OCI-LY1 (cell line): ENCODE measurements at regions not wholly inside any gene's neighbourhood (a gene's known extent, or its start where the extent isn't known, plus 50 kb on each side); places are given as distances from the start of the nearest gene placed in this dataset.

Experiments
- H2AFZ ChIP-seq: fragments of 200-600 bp; sonication (generic), shearing (Covaris generic); 2 replicates; pipeline ENCODE4 v1.6.0; 2014; ENCODE audit warnings: antibody characterized with exemption, mild to moderate bottlenecking, low read length
- H3F3A ChIP-seq: fragments of 200-600 bp; sonication (generic), shearing (Covaris generic); 2 replicates; pipeline ENCODE4 v1.6.0; 2014; ENCODE audit warnings: mild to moderate bottlenecking, antibody characterized with exemption, low read length, moderate library complexity; ENCODE audit not compliant: insufficient read depth
- H3K27ac ChIP-seq: fragments of 200-600 bp; sonication (generic); 2 replicates; pipeline ENCODE4 v1.5.1; 2014; ENCODE audit warnings: low read length, mixed run types, mild to moderate bottlenecking, low read depth; ENCODE audit not compliant: poor library complexity, severe bottlenecking
- H3K27me3 ChIP-seq: fragments of 200-600 bp; sonication (generic); 2 replicates; pipeline ENCODE4 v1.6.0; 2014; ENCODE audit warnings: antibody characterized with exemption, mild to moderate bottlenecking, low read length, moderate library complexity; ENCODE audit not compliant: insufficient read depth
- H3K36me3 ChIP-seq: fragments of 200-600 bp; sonication (generic); 2 replicates; pipeline ENCODE4 v1.6.1; 2014; ENCODE audit warnings: mild to moderate bottlenecking, antibody characterized with exemption, low read length, moderate library complexity, mixed read lengths; ENCODE audit not compliant: insufficient read depth
- H3K4me1 ChIP-seq: fragments of 200-600 bp; sonication (generic); 2 replicates; pipeline ENCODE4 v1.5.1; 2014; ENCODE audit warnings: mild to moderate bottlenecking, low read length, moderate library complexity; ENCODE audit not compliant: insufficient read depth, severe bottlenecking
- H3K4me2 ChIP-seq: fragments of 200-600 bp; sonication (generic), shearing (Covaris generic); 2 replicates; pipeline ENCODE4 v1.6.1; 2014; ENCODE audit warnings: low read length
- H3K4me3 ChIP-seq: fragments of 200-600 bp; sonication (generic); 2 replicates; pipeline ENCODE4 v1.5.1; 2014; ENCODE audit warnings: low read length, low read depth, mild to moderate bottlenecking, mixed read lengths; ENCODE audit not compliant: poor library complexity, severe bottlenecking
- H3K79me2 ChIP-seq: fragments of 200-600 bp; shearing (Covaris generic); 2 replicates; pipeline ENCODE4 v1.6.1; 2016; ENCODE audit warnings: mixed run types, low read length, mixed read lengths; ENCODE audit not compliant: insufficient read depth
- H3K9ac ChIP-seq: fragments of 200-600 bp; sonication (generic), shearing (Covaris generic); 2 replicates; pipeline ENCODE4 v1.6.1; 2014; ENCODE audit warnings: mild to moderate bottlenecking, low read length, mixed read lengths
- H3K9me2 ChIP-seq: fragments of 200-600 bp; sonication (generic), shearing (Covaris generic); 2 replicates; pipeline ENCODE4 v1.6.1; 2014; ENCODE audit warnings: low read depth, mild to moderate bottlenecking, low read length, mixed read lengths
- H3K9me3 ChIP-seq: fragments of 200-600 bp; shearing (Covaris generic); 2 replicates; pipeline ENCODE4 v1.6.1; 2014; ENCODE audit warnings: low read length, mixed read lengths
- H4K20me1 ChIP-seq: fragments of 200-600 bp; sonication (generic), shearing (Covaris generic); 2 replicates; pipeline ENCODE4 v1.6.0; 2016; ENCODE audit warnings: mild to moderate bottlenecking, low read length; ENCODE audit not compliant: insufficient read depth
- CTCF ChIP-seq: fragments of 200-600 bp; sonication (generic), shearing (Covaris generic); IDR thresholded peaks from 2 replicates; pipeline ENCODE4 v1.5.1; 2017; ENCODE audit warnings: mild to moderate bottlenecking, antibody characterized with exemption, low read length, moderate library complexity, mixed read lengths
- EZH2 ChIP-seq: fragments of 200-600 bp; sonication (generic), shearing (Covaris generic); IDR thresholded peaks from 2 replicates; pipeline ENCODE4 v1.8.0; 2017; ENCODE audit warnings: borderline replicate concordance, mixed run types, mild to moderate bottlenecking, antibody characterized with exemption, low read length, moderate library complexity, mixed read lengths

- H2AFZ ChIP-seq: no peak overlapping the region
- no peaks in the 10 kb centered on the region for H3K27me3 ChIP-seq
- H3K4me2 ChIP-seq: no peak overlapping the region
- no peak overlapping the region for H3K27ac ChIP-seq
- TF ChIP-seq EZH2 (no peak), CTCF (no peak)
- H3K9ac ChIP-seq: no peak overlapping the region
- no peaks in the 10 kb centered on the region for H3K79me2 ChIP-seq
- no peaks in the 10 kb centered on the region for H3F3A ChIP-seq
- no peaks in the 10 kb centered on the region for H3K9me2 ChIP-seq
- H4K20me1 ChIP-seq: no peaks in the 10 kb centered on the region
- H3K4me1 ChIP-seq: no peaks in the 10 kb centered on the region
- no peak overlapping the region for H3K4me3 ChIP-seq
- no peaks in the 10 kb centered on the region for H3K36me3 ChIP-seq
- no peaks in the 10 kb centered on the region for H3K9me3 ChIP-seq
Measured at GRCh38 chrX:126967225-126967624, 147.7 kb downstream of the PRR32 start.

DNA sequence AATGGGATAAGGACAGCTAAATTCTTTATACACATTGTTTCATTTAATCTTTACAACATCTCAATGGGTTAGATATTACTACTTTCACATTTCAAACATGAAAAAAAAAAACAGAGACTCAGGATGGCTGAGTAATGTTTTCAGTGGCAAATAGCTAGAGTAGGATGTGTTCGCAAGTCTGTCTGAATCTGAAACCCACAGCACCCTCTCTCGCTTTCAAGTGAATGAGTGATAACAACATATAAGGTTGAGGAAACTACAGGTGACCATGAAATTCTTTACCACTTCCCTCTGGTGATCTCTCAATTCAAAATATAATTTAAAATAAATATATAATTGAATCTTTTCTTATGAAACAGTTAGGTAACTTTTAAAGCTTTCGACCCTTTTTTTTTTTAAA, 162.6 kb downstream of the PRR32 start:
- H3K4me3 ChIP-seq: no peak overlapping the region
- TF ChIP-seq CTCF (no peak), EZH2 (no peak)
- no peaks in the 10 kb centered on the region for H3K27me3 ChIP-seq
- no peaks in the 10 kb centered on the region for H3K9me2 ChIP-seq
- no peaks in the 10 kb centered on the region for H3K36me3 ChIP-seq
- H3K9ac ChIP-seq: no peak overlapping the region
- H3K27ac ChIP-seq: no peak overlapping the region
- no peaks in the 10 kb centered on the region for H4K20me1 ChIP-seq
- no peak overlapping the region for H2AFZ ChIP-seq
- H3K79me2 ChIP-seq: no peaks in the 10 kb centered on the region
- no peaks in the 10 kb centered on the region for H3K4me1 ChIP-seq
- no peaks in the 10 kb centered on the region for H3K9me3 ChIP-seq
- H3F3A ChIP-seq: no peaks in the 10 kb centered on the region
- H3K4me2 ChIP-seq: no peak overlapping the region

DNA sequence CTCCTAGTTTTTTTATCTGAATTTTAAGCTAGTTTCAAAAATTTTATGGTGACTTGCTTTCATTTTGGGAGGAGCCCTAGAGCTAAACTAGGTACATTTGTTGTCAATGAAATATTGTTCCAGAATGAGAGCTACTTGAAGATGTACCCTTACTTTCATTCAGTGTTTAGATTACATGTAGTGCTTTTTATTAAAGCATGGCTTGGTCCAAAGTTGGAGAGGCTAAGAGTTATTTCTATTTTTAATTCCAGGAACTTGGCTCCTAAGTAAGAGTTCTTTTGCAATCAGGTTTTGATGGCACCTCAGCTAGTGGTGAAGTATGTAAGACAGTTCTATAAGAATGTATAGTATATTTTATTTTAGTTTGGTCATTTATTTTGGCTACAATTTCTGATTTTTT, 165.5 kb downstream of the PRR32 start:
- Histone ChIP-seq H3K9me3 (no peaks in the 10 kb centered on the region), H3K4me3 (no peak overlapping the region), H3K27me3 (no peaks in the 10 kb centered on the region), H3K79me2 (no peaks in the 10 kb centered on the region), H4K20me1 (no peaks in the 10 kb centered on the region), H3K4me1 (no peaks in the 10 kb centered on the region), H3F3A (no peaks in the 10 kb centered on the region), H2AFZ (no peak overlapping the region), H3K9me2 (no peaks in the 10 kb centered on the region), H3K36me3 (no peaks in the 10 kb centered on the region), H3K27ac (no peak overlapping the region), H3K9ac (no peak overlapping the region), H3K4me2 (no peak overlapping the region)
- TF ChIP-seq EZH2 (no peak), CTCF (no peak)
